Osteocyte (in vitro differentiated cells): ENCODE measurements at regions not wholly inside any gene's neighbourhood (a gene's known extent, or its start where the extent isn't known, plus 50 kb on each side); places are given as distances from the start of the nearest gene placed in this dataset.

Source experiments
- DNase-seq: peaks from one replicate; pipeline ENCODE4 v3.0.0; 2021; ENCODE audit warnings: mixed read lengths; ENCODE audit not compliant: unreplicated experiment; ENCODE audit errors: extremely low spot score
- H3K27ac Mint-ChIP-seq: one replicate; pipeline ENCODE4 v1.8.0; 2021; ENCODE audit warnings: mild to moderate bottlenecking, mixed read lengths; ENCODE audit not compliant: unreplicated experiment
- H3K27me3 Mint-ChIP-seq: one replicate; pipeline ENCODE4 v1.8.0; 2021; ENCODE audit warnings: mixed read lengths; ENCODE audit not compliant: unreplicated experiment
- H3K36me3 Mint-ChIP-seq: one replicate; pipeline ENCODE4 v1.8.0; 2021; ENCODE audit warnings: mixed read lengths; ENCODE audit not compliant: unreplicated experiment
- H3K4me1 Mint-ChIP-seq: one replicate; pipeline ENCODE4 v1.8.0; 2021; ENCODE audit warnings: mixed read lengths; ENCODE audit not compliant: unreplicated experiment
- H3K4me3 Mint-ChIP-seq: one replicate; pipeline ENCODE4 v1.8.0; 2021; ENCODE audit warnings: mild to moderate bottlenecking, moderate library complexity, mixed read lengths; ENCODE audit not compliant: unreplicated experiment
- H3K9me3 Mint-ChIP-seq: one replicate; pipeline ENCODE4 v1.8.0; 2021; ENCODE audit warnings: mixed read lengths; ENCODE audit not compliant: unreplicated experiment
- CTCF ChIP-seq: fragments of 200-600 bp; sonication (generic); IDR thresholded peaks from 2 replicates; pipeline ENCODE4 v1.5.0; 2021; ENCODE audit warnings: antibody characterized with exemption, mild to moderate bottlenecking, moderate library complexity

- H3K36me3 Mint-ChIP-seq: no peaks in the 10 kb centered on the region
- no peak overlapping the region for H3K27ac Mint-ChIP-seq
- no peak overlapping the region for H3K4me3 Mint-ChIP-seq
- H3K4me1 Mint-ChIP-seq: no peaks in the 10 kb centered on the region
- no peaks in the 10 kb centered on the region for H3K27me3 Mint-ChIP-seq
- DNase-seq: no peak
- no peaks in the 10 kb centered on the region for H3K9me3 Mint-ChIP-seq
- no peak for TF ChIP-seq CTCF
These were observed 577.9 kb upstream of the GCFC2 start for GRCh38 chr2:76288598-76288997.

- H3K27ac Mint-ChIP-seq: no peak overlapping the region
- no peak for DNase-seq
- H3K36me3 Mint-ChIP-seq: no peaks in the 10 kb centered on the region
- no peaks in the 10 kb centered on the region for H3K27me3 Mint-ChIP-seq
- no peaks in the 10 kb centered on the region for H3K4me1 Mint-ChIP-seq
- TF ChIP-seq CTCF: no peak
- no peak overlapping the region for H3K4me3 Mint-ChIP-seq
- no peaks in the 10 kb centered on the region for H3K9me3 Mint-ChIP-seq
These were observed 577.4 kb upstream of the GCFC2 start for GRCh38 chr2:76288146-76288545.

GRCh38 chr2:76283350-76283749 is 572.6 kb upstream of the GCFC2 start:
- no peak overlapping the region for H3K27ac Mint-ChIP-seq
- no peak for TF ChIP-seq CTCF
- H3K36me3 Mint-ChIP-seq: no peaks in the 10 kb centered on the region
- H3K9me3 Mint-ChIP-seq: no peaks in the 10 kb centered on the region
- H3K4me3 Mint-ChIP-seq: no peak overlapping the region
- H3K4me1 Mint-ChIP-seq: no peaks in the 10 kb centered on the region
- no peak for DNase-seq
- no peaks in the 10 kb centered on the region for H3K27me3 Mint-ChIP-seq

- DNase-seq: no peak
- Mint-ChIP-seq H3K27ac (no peak overlapping the region), H3K4me1 (no peaks in the 10 kb centered on the region), H3K4me3 (no peak overlapping the region), H3K36me3 (no peaks in the 10 kb centered on the region), H3K27me3 (no peaks in the 10 kb centered on the region), H3K9me3 (no peaks in the 10 kb centered on the region)
- TF ChIP-seq CTCF: no peak
These were observed 570.6 kb upstream of the GCFC2 start for GRCh38 chr2:76281156-76281841.

- no peak for TF ChIP-seq CTCF
- DNase-seq: no peak
- Mint-ChIP-seq H3K27ac (no peak overlapping the region), H3K4me3 (no peak overlapping the region), H3K9me3 (no peaks in the 10 kb centered on the region), H3K27me3 (no peaks in the 10 kb centered on the region), H3K4me1 (no peaks in the 10 kb centered on the region), H3K36me3 (no peaks in the 10 kb centered on the region)
These were observed 570.0 kb upstream of the GCFC2 start for GRCh38 chr2:76280686-76281085.
